ENCODE measurements at regions not wholly inside any gene's neighbourhood (a gene's known extent, or its start where the extent isn't known, plus 50 kb on each side); places are given as distances from the start of the nearest gene placed in this dataset.

- TF ChIP-seq USF2 (IDR thresholded peaks at IDR 0.05; ENCODE audit: low read depth, low read length) (no peak), CTCF (conservative IDR thresholded peaks at IDR 0.05; ENCODE audit: low read depth, low read length) (no peak), RCOR1 (IDR thresholded peaks at IDR 0.05; ENCODE audit: insufficient replicate concordance, low read length) (no peak), RFX5 (IDR thresholded peaks at IDR 0.05; ENCODE audit: low read depth, low read length) (no peak), MXI1 (IDR thresholded peaks at IDR 0.05; ENCODE audit: borderline replicate concordance, low read depth, low read length) (no peak)
Observed at GRCh38 chr22:48895336-48895735, 932.3 kb downstream of the BRD1 start.

All from IMR-90 (cell line).